GM12865 (cell line): ENCODE measurements at regions not wholly inside any gene's neighbourhood (a gene's known extent, or its start where the extent isn't known, plus 50 kb on each side); places are given as distances from the start of the nearest gene placed in this dataset.

ENCODE experiments used
- DNase-seq: peaks from one replicate; pipeline ENCODE4 v3.0.0; 2010; ENCODE audit warnings: low read depth
- H3K4me3 ChIP-seq: 2 replicates; pipeline ENCODE4 v1.5.1; 2011; ENCODE audit warnings: mild to moderate bottlenecking, low read depth, low read length, control low read depth
- TF ChIP-seq, protein P1 (sequence below): IDR thresholded peaks from 2 replicates; pipeline ENCODE4 v1.5.1; 2011; ENCODE audit warnings: low read length, control low read depth, low read depth, inconsistent platforms; ENCODE audit not compliant: insufficient read depth; ENCODE audit errors: missing control alignments

DNA sequence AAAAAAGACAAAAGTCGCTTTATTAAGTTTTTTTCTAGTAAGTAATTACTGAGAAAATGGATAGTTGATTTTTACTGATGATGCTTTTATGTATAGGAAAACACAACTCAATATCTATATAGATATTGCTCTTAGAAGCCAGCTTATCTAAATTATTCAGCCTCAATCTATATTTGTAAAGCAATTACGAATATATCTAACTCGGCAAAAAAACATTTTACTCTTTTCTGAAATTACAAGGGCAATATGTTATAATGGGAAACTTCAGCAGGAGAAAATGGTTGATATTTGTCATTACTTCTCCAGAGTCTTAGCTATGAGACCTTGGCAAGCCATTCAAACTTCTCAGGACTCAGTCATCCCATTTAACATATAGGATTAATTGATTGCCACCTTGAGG is 228.5 kb downstream of the SLC7A11 start:
- TF ChIP-seq, protein P1, sequence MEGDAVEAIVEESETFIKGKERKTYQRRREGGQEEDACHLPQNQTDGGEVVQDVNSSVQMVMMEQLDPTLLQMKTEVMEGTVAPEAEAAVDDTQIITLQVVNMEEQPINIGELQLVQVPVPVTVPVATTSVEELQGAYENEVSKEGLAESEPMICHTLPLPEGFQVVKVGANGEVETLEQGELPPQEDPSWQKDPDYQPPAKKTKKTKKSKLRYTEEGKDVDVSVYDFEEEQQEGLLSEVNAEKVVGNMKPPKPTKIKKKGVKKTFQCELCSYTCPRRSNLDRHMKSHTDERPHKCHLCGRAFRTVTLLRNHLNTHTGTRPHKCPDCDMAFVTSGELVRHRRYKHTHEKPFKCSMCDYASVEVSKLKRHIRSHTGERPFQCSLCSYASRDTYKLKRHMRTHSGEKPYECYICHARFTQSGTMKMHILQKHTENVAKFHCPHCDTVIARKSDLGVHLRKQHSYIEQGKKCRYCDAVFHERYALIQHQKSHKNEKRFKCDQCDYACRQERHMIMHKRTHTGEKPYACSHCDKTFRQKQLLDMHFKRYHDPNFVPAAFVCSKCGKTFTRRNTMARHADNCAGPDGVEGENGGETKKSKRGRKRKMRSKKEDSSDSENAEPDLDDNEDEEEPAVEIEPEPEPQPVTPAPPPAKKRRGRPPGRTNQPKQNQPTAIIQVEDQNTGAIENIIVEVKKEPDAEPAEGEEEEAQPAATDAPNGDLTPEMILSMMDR, result no peak
- no peak for DNase-seq
- no peak overlapping the region for H3K4me3 ChIP-seq

DNA sequence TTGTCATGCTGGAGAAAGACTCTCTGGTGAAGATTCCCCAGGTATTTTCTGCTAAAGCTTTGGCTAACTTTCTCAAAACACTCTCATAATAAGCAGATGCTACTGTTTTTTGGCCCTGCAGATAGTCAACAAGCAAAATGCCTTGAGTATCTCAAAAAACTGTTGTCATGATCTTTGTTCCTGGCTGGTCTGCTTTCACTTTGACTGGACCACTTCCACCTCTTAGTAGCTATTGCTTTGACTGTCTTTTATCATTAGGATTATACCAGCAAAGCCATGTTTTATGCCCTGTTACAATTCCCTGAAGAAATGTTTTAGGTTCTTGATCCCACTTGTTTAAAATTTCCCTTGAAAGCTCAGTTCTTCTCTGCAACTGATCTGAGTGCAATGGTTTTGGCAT is 231.5 kb downstream of the SLC7A11 start:
- TF ChIP-seq, protein P1, result no peak

DNA sequence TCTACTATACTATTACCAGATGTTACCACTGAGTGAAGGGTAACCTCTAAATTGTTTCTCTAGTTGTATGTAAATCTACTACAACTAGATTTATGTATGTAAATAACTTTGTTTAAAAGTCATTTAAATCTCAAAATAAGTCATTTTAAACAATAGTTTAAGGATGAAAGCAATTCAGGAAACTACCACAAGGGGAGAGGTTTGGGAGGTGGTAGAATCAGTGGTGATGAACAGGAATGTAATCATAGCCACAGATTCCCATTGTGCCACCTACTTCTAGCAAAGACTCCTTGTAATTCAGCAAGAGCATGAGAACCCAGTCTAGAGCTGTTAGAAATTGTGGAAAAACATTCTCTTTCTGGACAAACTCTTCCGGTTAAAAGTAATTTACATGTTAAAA is 234.6 kb downstream of the SLC7A11 start:
- TF ChIP-seq, protein P1, result no peak

More for the DNA sequence above, 231.5 kb downstream of the SLC7A11 start:
- H3K4me3 ChIP-seq, result no peak overlapping the region
- DNase-seq, result peak; percentile 15

DNA sequence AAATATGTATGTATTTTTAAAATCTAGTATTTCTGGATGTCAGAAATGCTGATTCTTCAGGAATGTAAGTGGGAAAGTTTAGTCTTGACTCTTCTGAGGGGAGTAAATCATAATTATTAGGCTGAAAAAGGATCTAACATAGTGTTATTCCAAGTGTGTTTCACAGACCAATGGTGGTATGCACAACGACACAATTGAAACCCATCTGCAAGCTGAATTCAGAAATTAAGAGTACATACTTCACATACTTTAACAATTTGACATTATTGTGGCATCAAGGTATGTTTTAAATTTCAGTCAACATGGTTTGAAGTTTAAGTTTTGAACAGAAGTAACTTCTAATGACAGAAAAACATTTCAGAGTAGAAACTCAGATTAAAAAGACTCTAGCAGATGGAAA is 236.7 kb downstream of the SLC7A11 start:
- no peak overlapping the region for H3K4me3 ChIP-seq
- DNase-seq, result no peak
- TF ChIP-seq, protein P1, result no peak

More for the DNA sequence above, 234.6 kb downstream of the SLC7A11 start:
- no peak for DNase-seq
- no peak overlapping the region for H3K4me3 ChIP-seq

DNA sequence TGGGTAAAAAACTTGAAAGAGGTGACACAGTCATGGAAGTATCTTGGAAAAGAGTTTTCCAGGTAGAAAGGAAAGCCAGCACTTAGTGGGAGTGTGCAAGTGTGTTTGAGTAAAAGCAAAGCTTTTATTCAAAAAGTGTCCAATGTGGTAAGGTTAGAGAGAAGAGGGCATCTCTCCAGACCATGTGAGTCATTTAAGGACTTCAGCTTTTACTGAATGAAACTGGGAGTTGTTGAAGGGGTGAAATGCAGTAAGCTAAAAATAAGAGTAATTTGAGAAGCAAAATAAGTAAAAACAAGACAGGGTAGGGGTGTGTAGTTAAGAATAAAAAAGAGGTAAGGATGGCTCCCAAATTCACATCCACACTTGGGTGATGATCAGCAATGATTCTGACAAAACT is 238.9 kb downstream of the SLC7A11 start:
- no peak overlapping the region for H3K4me3 ChIP-seq
- TF ChIP-seq, protein P1, result no peak
- DNase-seq, result peak; percentile 53

DNA sequence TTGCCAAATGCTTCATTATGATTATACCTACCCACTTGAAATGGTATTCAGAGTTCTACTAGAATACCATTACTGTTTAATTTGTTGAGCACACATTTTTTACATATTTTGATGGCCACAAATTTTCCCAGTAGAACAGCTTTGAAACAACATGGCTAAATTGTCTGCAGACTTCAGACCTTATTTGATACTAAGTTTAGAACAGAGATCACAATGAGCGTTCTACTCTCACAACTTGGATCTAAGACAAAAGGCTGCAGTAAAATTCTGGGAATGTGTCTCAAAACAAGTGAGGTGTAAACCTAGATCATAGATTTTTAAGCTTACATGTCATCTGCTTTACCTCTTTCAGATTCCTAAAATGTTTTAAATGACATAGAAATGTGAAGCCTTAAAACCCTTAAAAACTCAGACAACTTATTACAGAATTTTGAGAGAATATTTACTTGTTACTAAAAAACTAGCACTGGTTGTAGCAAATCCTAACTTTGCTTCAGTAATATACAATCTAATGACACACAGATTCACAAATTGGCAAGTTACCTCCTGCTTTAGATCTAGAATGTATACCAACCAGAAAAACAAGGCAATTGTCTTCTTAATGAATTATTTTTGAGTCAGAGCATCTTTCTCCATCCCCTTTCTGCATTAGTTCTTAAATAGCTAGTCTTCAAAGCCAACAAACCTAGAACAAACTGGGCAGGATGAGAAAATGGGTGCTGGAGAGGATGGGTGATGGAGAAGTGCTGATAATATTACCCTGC is 243.3 kb downstream of the SLC7A11 start:
- no peak overlapping the region for H3K4me3 ChIP-seq
- no peak for DNase-seq
- TF ChIP-seq, protein P1, result no peak

DNA sequence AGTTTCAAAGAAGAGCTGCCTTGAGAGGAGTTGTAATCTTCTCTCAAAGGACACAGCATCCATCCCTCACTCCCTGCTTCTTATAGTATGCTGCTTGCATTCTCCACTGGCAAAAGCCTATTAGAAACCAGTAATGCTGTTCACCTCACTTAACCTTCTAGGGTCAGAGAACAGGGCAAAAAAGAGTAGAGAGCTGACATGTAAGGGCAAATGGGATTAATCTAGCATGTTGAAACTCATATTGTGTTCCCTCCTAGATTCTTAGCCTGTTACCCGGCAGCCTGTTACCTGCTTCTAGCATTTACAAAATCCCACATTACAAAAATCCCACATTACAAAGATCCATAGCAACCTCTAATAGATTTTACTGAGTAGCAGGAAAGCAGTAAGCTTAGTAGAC is 244.7 kb downstream of the SLC7A11 start:
- no peak for DNase-seq
- no peak overlapping the region for H3K4me3 ChIP-seq
- TF ChIP-seq, protein P1, result no peak
